Activated CD8-positive, alpha-beta memory T cell treated with anti-CD3 and anti-CD28 coated beads, Interleukin-2, amount 50 U/mL, for 48 hours (primary cell): ENCODE measurements at regions not wholly inside any gene's neighbourhood (a gene's known extent, or its start where the extent isn't known, plus 50 kb on each side); places are given as distances from the start of the nearest gene placed in this dataset.

Source experiments
- DNase-seq: peaks from one replicate; pipeline ENCODE4 v3.0.0-alpha.2; 2020

- DNase-seq, result no peak
Observed at GRCh38 chr13:103291798-103292572, 225.8 kb upstream of the SLC10A2 start.

DNA sequence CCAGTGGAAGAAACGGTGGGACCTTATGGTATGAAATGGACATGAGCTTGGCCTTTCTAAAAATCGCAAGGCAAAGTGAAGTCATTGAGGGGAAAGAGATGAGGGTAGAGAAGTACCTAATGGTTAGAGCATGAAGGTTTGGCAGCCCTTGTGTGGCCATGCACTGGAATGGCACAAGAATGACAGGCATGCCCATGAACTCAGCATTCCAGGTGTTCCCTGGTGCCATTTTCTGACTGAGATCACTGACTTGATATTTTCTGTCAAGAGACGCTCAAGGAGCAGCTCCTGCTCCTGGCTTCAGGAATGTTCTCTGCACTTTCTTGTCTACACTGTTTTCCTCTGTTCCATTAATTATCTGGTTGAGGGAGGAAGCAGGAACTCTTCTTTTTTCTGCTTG lies 225.0 kb upstream of the SLC10A2 start:
- no peak for DNase-seq

DNA sequence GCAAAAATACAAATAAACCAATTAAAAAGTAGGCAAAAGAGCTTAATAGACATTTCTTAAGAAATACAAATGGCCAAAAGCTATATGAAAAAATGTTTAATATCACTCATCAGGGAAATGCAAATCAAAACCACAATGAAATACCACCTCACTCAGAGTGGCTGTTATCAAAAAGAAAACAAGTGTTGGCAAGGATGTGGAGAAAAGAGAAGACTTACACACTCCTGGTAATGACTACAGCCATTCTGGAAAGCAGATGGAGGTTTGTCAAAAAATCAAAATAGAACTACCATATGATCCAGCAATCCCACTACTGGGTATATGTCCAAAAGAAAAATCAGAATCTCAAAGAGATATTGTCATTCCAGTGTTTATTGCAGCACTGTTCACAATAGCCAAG lies 223.5 kb upstream of the SLC10A2 start:
- no peak for DNase-seq

DNA sequence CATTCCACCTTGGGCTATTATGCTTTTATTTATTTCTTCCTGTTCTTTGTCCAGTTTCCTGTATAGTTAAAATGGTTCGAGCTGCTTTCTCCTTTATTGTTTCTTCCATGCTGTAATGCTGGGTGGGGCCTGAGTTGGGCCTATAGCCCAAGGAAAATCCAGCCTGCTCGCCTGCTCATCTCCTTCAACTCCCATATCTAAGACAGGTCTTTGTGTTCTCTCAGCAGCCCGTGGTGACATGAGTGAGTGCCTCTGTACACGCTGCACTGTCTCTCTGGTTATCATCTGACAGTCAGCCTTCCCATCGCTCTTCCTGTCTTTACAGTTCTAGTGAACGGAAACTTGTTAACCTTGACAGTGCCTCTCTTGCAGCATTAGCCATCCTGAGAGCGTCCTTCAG lies 221.9 kb upstream of the SLC10A2 start:
- no peak for DNase-seq

DNA sequence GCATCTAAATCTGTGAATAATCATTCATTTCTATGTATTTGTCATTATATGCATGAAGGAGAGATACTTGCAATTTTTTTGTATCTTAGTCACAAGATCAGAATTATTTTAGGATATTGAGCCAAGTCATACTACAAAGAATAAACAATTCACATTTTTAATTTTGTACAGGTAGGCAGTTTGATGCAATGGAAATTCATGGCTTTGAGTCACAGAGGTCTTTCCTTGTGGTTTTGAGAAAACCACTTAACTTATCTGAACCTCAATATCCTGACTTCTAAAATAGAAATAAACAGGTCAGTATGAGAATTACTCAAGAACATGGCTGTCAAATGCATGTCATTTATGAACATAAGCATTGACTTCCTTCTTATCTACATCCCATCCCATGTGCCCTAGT lies 221.4 kb upstream of the SLC10A2 start:
- DNase-seq, result no peak

DNA sequence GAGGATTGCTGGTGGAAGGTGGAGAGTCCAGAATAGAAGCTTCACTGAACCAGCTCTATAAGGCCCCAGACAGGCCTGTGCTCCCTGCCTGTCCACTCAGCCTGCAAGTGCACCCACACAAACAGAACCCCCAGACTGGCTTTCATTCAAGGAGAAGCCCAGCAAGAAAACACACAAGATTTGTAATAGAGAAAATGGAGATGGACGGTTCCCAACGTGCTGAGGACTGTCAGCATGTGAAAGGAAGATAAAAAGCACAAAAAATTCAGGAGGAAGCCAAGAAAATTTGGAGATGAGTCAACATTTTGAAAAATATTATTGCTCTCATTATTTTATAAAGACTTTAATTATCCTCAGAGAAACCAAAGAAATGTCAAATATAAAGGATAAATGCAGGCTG lies 218.2 kb upstream of the SLC10A2 start:
- no peak for DNase-seq

GRCh38 chr13:103283451-103283820 lies 217.2 kb upstream of the SLC10A2 start:
- DNase-seq, result no peak

GRCh38 chr13:103282571-103283450 lies 216.6 kb upstream of the SLC10A2 start:
- no peak for DNase-seq

DNA sequence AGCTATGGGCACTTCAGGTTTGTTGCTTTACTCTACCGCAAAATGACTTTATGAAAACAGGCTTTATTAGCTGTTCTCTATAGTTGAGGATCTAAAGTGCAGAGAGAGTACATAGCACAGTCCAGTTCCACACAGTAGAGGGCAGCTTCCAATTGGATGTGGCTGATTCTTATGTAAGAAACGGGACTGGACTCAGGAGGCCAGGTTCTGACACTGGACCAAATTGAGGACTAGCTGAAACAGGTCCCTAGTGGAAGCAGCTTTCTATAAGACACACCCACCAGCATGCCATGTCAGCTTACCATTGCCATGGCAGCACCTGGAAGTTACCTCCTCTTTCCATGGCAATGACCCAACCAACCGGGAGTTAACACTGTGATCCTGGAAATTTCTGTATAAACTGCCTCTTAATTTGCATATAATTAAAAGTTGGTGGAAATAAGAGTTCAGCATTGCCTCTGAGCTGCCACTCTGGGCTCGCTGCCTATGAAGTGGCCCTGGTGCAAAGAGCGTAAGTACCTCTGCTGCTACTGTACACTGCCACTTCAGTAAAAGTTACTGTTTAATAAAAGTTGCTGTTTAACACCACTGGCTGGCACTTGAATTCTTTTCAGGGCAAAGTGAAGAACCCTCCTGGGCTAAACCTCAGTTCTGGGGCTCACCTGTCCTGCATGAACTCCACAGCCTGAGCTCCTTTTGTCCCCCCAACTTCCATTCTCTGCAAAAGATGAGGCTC lies 211.9 kb upstream of the SLC10A2 start:
- no peak for DNase-seq

DNA sequence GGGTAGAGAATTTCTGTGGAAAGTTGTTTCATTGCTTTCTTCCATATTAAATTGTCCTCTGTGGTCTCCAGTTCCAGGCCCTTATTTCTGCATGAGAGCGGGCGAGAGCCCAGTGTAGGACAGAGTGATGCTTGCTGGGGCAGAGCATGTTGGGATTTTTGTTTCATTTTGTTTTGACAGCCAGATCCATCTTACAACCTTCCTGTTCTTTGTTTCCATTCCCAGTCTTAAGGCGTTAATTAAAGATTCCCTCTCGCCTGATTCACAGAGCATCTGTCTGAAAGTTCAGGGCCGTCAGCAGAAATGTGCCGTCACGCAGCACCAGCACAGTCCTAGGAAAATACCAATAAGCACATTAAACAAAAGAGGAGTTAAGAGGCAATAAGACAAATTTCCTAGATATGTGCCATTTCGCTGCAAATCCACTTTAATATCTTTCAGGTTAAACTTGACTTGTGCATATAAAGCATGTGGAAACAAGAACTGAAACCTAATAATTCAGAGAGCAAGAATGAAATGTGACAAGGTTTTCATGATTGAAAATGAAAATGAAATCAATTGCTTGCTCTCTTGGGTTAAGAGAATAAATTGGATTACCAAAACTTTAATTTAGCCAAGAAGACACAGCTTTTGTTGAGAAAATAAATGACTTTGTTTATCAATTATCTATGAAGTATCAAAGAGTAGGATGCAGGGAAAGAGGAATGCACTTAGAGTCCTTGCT lies 210.7 kb upstream of the SLC10A2 start:
- DNase-seq, result no peak

DNA sequence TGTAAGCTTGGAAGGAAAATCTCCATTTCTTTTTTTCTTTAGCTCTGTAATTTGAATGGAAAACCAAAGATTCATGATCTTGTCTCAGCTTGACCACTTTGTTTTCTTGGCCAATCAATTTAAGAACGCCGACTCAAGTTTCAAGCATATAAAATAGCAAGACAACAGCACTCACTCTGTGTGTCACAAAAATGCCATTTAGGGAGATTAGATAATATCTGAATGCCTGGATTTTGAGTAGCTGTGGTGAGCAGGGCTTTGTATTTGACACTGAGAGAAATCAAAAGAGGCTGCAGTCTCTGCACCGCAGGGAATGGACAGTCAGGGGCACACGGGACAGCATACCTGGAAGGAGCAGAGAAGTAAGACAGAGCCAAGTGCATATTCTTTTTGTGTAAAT lies 209.5 kb upstream of the SLC10A2 start:
- no peak for DNase-seq

DNA sequence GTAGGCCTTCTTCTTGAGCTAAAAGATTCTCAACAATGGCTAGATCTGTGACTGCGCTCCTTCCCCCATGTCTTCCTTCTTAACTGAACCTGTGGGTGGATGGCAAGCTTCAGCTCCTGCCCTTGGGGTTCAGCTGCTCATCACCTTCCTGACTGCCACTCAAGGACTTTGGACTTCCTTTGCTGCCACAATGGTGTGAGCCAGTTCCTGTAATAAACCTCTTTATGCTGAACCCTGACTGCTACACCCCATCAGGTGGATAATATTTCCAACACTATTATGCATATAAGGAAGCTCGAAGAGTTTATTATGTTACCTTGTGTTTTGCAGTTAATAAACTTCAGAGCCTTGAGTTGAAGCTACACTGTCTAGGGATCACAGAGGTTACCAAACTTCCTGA lies 208.9 kb upstream of the SLC10A2 start:
- DNase-seq, result no peak

DNA sequence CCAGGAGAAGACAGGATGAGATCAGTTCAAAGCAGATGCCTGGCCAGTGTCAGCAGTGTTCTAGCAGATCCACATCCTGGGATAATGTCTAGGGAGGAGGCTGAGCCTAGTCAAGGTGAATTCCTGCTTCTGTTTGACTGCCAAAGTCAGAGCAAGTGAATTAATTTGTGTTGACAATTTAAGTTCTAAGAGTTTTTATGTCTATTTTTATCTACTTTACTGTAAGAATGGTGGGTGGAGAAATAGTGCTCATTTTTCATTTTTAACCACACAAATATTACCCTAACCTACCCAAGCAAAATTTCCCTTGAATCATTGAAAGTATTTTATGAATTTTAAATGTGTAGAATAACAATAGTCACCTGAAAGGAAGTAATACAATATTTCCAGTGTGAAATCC lies 207.6 kb upstream of the SLC10A2 start:
- DNase-seq, result no peak

DNA sequence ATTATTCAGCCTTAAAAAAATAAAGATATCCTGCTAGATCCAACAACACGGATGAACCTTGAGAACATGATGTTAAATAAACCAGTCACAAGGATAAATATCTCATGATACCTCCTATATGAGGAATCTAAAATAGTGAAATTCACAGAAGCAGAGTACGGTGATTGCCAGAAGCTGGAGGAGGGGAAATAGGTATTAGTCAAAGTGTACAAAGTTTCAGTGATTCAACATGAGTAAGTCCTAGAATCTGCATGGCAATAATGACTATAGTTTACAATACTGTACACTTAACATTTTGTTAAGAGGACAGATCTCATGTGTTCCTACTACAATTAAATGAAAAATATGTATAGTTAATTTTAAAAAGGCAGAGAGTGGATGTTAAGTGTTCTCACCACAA lies 206.6 kb upstream of the SLC10A2 start:
- no peak for DNase-seq

GRCh38 chr13:103263448-103263847 lies 197.2 kb upstream of the SLC10A2 start:
- no peak for DNase-seq

DNA sequence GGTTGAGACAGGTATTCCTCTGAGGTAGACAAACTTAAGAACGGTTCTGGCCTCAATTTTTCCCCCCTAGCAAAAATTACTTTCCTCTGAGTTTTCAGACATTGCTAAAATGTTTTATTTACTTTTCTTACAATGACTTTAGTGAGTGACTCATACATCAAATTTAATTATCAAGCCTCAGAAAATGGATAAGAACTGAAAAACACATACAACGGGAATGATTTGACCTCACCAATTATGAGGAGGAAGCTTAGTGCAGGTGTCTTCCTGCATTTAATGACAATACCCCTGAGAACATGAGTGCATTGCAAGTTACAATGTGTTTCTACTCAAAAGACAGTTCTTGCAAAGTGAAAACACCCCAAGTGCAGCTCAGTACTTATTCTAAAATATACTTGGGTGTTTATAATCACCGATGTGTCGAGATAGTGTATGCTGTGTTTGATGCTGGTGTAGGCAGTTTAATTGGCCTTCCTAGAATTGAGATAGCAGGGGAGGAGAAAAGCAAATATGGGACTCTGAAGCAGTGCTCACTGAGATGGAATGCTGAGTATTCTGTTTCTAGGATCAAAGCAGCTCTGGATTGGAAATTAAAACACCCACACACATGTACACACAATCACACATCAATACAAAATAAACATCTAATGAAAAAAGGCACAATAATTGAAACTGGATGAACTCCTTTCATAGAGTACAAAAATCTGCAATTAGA lies 189.5 kb upstream of the SLC10A2 start:
- no peak for DNase-seq

DNA sequence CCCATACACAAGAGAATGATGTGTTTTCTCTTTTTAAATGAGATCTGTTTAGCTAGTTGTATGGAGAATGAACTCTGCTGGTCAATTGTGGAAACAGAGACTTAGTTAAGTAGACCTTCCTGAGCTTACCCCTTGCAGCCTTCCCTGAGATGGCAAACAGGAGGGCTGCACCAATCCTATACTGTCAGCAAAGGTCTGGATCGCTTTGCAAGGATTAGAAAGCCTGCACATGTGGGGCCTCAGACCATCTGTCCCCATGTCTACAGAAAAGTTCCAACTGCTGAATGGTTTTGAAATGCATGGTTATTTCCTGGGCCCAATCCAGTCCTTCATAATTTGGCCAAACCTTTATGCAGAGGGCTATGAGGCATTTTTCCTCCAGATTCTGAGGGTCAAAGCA lies 183.9 kb upstream of the SLC10A2 start:
- no peak for DNase-seq

DNA sequence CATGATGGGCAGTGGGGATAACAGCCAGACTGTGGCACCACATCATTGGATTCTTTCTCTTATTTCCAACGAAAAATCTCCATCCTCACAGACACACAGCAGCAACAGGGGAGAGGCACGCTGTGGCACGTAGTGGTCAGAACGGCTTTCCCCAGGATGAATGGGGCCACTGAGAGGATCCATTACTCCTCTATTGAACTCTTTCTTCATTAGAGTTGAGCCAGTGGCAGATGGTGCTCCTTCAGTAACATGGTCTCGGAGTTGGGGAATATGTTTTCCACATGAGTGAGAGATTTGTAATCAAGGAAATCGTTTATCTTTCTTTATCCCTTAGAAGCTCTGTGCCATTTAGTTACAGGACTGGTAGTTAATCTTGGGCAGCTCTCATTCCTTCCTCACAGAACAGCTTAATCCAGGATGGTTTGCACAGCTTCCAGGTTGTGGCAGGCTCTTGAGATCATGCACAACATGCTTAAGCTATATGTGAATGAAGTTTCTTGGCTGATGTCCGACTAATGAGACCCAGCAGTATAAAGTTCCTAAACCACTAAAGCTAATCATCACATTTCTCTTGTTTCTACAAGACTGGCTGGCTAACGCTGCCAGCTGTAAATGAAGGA lies 180.5 kb upstream of the SLC10A2 start:
- DNase-seq, result no peak

- no peak for DNase-seq
Observed at GRCh38 chr13:103243495-103243894, 177.3 kb upstream of the SLC10A2 start.

DNA sequence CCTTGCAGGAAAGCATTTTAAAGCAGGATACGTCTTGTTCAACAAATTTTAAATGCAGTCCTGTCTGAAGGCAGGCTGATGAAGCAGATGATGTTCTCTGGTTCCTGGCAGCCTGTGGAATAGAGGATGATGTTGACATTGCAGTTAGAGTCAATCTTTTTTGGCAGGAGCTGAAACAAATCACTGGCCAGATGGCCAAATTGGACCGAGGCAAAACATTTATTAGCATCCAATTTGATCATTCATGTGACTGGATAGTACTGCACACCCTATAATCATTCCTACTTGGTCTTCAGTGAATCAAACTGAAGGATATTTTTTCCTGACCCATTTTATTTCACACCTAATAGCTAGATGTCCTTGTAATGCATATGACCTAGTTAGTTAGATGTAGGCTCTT lies 172.2 kb upstream of the SLC10A2 start:
- DNase-seq, result no peak

DNA sequence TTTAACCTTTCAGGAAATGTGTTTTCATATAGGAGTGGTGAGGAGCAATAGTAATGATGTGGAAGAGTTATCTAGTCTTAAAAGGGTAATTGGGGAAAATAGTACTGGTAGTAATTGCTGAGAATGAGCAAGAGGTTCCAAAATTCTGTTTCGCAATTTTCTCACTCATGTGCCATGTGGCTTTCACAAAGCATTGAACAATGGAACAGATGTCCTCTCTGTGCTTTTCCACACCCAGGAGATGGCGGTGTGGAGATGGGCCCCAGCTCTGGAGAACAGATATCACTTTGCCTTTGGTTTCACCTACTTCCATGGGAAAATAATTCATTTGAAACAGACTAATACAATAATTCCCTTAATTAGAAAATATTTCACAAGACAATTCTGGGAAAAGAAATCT lies 170.0 kb upstream of the SLC10A2 start:
- no peak for DNase-seq

- DNase-seq, result no peak
Observed at GRCh38 chr13:103229674-103230073, 163.5 kb upstream of the SLC10A2 start.
